Amniotic stem cell (primary cell): ENCODE measurements at regions not wholly inside any gene's neighbourhood (a gene's known extent, or its start where the extent isn't known, plus 50 kb on each side); places are given as distances from the start of the nearest gene placed in this dataset.
A peak's percentile ranks its signal among the peaks of the same experiment; 100 is the strongest.
"Not testable (repeated sequence)": the region's sequence is repeated elsewhere in the genome, so short reads cannot be mapped to it uniquely, and the experiment has no call there.

Experiments used
- DNase-seq: peaks from one replicate; lab custom pipeline; 2025; lab: John Stamatoyannopoulos, UW

DNA sequence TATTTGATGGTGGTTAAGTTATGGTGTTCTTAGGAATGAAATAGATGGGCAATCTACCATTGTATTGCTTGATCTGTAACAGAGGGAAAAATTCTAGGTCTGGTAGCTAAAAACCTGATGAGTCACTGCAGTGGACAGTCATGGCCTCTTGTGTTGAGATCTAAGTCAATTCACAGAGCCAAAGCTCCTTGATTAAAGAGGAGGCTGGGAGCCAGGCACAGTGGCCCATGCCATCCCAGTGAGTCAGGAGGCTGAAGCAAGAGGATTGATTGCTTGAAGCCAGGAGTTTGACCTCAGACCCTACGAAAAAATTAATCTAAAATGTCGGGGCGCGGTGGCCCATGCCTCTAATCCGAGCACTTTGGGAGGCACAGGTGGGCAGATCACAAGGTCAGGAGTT lies 67.1 kb upstream of the KPNA3 start:
- DNase-seq: peak; percentile 54

DNA sequence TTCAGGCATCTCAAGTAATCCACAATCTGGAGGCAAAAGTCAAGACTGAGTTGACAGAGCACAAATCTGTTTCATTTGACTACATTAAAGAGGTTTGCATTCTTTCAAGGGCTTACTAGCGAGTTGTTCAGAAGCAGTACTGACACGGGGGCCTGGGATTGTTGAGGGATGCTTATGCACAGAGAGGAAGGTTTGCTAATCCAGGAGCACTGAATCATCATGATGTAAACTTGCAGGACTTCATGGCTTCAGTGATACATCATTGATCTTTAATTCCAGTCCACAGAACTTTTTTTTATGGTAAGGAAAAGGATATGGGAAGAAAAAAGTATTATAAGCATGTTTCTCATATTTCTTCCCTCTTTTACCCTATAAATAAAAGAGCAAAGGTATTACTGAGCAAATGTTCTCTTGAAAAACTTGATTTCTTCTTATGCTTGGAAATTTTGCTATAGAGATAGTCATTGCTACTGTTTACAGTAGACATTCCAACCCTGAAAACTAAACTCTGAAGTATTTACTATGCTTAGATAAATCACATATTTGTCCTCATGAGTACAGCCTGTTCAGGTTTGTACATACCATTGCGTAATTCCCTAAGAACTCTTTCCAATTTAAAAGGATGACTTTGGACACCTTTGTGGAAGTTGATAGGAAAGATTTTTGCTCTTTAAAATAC lies 65.8 kb upstream of the KPNA3 start:
- DNase-seq: peak; percentile 91

DNA sequence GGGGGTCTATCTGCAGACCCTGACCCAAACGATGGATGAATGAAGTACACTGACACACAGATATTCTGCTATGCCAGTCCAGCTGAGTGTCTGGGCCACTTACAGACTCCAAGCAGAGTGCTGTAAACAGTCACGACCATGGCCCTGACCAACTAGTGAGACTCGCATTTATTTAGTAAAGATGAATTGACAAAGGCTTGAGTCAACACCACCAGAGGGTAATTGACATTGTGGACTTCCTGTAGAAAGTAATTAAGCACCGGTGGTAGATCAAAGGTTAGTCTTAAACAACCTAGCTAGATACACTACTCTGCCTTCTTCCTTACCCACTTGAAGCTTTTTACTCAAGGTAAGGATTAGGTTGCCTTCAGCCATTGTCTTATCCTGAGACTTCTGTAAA lies 63.4 kb upstream of the KPNA3 start:
- no peak for DNase-seq

DNA sequence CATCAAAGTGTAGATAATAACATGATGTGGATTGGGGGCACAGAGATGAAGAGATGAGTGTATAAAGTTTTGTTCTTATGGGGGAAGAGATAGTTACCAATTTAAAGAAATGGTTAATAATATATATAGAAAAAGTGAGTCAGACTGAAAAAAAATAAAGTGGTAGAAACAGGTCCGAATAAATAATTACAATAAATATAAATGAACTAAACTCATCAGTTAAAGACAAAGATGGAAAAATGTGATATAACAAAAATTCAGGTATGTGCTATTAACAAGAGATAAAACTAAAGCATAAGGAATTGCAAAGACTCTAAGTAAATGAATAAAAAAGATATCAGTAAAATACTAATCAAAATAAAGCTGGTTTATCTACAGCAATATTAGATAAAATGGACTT lies 61.1 kb upstream of the KPNA3 start:
- DNase-seq: no peak

DNA sequence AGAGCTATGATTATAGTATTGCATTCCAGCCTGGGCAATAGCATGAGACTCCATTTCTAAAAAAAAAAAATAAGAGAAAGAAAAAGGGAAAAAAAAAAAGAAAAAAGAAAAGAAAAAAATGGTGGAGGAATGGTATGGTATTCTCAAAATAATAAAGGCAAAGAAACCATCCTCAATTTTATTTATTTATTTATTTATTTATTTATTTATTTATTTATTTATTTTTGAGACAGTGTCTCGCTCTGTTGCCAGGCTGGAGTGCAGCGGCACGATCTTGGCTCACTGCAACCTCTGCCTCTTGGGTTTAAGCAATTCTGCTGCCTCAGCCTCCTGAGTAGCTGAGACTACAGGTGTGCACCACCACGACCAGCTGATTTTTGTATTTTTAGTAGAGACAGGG lies 60.0 kb upstream of the KPNA3 start:
- not testable (repeated sequence) for DNase-seq

DNA sequence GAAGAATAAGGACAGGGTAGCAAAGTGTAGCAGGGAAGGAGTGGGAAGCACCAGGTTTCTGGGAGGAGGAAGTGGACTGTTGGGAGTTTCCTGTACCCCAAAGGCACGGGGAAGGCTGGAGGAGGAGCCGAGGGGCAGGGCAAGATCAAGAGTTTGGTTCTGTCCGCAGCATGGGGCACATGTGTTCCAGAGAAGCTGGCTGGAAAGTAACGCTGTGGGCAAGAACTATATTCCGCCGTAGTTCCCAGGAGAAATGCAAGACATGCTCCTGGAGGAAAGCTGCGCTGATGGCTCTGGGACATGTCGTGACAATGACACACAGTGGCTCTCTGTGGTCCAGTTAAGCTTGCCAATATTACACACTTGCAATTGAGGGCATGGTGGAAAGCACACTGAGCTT lies 51.7 kb upstream of the KPNA3 start:
- no peak for DNase-seq
